Hepatocyte (in vitro differentiated cells): ENCODE measurements at regions not wholly inside any gene's neighbourhood (a gene's known extent, or its start where the extent isn't known, plus 50 kb on each side); places are given as distances from the start of the nearest gene placed in this dataset.
"Not testable (repeated sequence)": the region's sequence is repeated elsewhere in the genome, so short reads cannot be mapped to it uniquely, and the experiment has no call there.

ENCODE experiments used
- DNase-seq: peaks from one replicate; pipeline ENCODE4 v3.0.0-alpha.2; 2016; ENCODE audit warnings: low spot score
- H2AFZ ChIP-seq: fragments of 200-600 bp; sonication (generic); 2 replicates; pipeline ENCODE4 v1.6.0; 2016; ENCODE audit warnings: antibody characterized with exemption, mild to moderate bottlenecking
- H3K27ac ChIP-seq: fragments of 200-600 bp; sonication (generic); 2 replicates; pipeline ENCODE4 v1.5.1; 2016; ENCODE audit warnings: mild to moderate bottlenecking
- H3K27me3 ChIP-seq: fragments of 200-600 bp; sonication (generic); 2 replicates; pipeline ENCODE4 v1.6.1; 2016
- H3K36me3 ChIP-seq: fragments of 200-600 bp; sonication (generic); replicated peaks from 2 replicates; pipeline ENCODE4 v1.5.1; 2016; ENCODE audit warnings: low read depth; ENCODE audit not compliant: insufficient read depth
- H3K4me1 ChIP-seq: fragments of 200-600 bp; sonication (generic); 2 replicates; pipeline ENCODE4 v1.5.1; 2016; ENCODE audit warnings: mild to moderate bottlenecking, moderate library complexity; ENCODE audit not compliant: insufficient read depth
- H3K4me2 ChIP-seq: fragments of 200-600 bp; sonication (generic); 2 replicates; pipeline ENCODE4 v1.6.0; 2016
- H3K4me3 ChIP-seq: fragments of 200-600 bp; sonication (generic); 2 replicates; pipeline ENCODE4 v1.5.1; 2016; ENCODE audit warnings: mild to moderate bottlenecking
- H3K79me2 ChIP-seq: fragments of 200-600 bp; sonication (generic); 2 replicates; pipeline ENCODE4 v1.6.0; 2017; ENCODE audit warnings: mild to moderate bottlenecking
- H3K9me2 ChIP-seq: fragments of 200-600 bp; sonication (generic); replicated peaks from 2 replicates; pipeline ENCODE4 v1.6.0; 2017; ENCODE audit warnings: mild to moderate bottlenecking; ENCODE audit not compliant: insufficient read depth
- H3K9me3 ChIP-seq: fragments of 200-600 bp; sonication (generic); 2 replicates; pipeline ENCODE4 v1.5.1; 2016; ENCODE audit warnings: low read depth, mild to moderate bottlenecking
- H4K20me1 ChIP-seq: fragments of 200-600 bp; sonication (generic); 2 replicates; pipeline ENCODE4 v1.6.0; 2016; ENCODE audit warnings: mild to moderate bottlenecking; ENCODE audit not compliant: insufficient read depth, poor library complexity, severe bottlenecking
- EZH2 ChIP-seq: fragments of 200-600 bp; sonication (generic); IDR thresholded peaks from 2 replicates; pipeline ENCODE4 v1.6.1; 2016; ENCODE audit warnings: antibody characterized with exemption, mild to moderate bottlenecking, borderline replicate concordance
- EZH2phosphoT487 ChIP-seq: fragments of 200-600 bp; sonication (generic); IDR thresholded peaks from one replicate; pipeline ENCODE4 v1.6.1; 2018; ENCODE audit warnings: antibody characterized with exemption, mild to moderate bottlenecking, low read depth, moderate library complexity; ENCODE audit not compliant: unreplicated experiment, severe bottlenecking
- WGBS: methylation state at CpG from one replicate; pipeline ENCODE4 v1.1.6; 2016; ENCODE audit warnings: low lambda C conversion rate; ENCODE audit errors: missing lambda C conversion rate; 5-methylcytosine and 5-hydroxymethylcytosine counted together
- TF ChIP-seq, protein P1 (sequence below): fragments of 200-600 bp; sonication (generic); IDR thresholded peaks from 2 replicates; pipeline ENCODE4 v1.5.1; 2016; ENCODE audit warnings: antibody characterized with exemption, mild to moderate bottlenecking; ENCODE audit not compliant: poor library complexity

DNA sequence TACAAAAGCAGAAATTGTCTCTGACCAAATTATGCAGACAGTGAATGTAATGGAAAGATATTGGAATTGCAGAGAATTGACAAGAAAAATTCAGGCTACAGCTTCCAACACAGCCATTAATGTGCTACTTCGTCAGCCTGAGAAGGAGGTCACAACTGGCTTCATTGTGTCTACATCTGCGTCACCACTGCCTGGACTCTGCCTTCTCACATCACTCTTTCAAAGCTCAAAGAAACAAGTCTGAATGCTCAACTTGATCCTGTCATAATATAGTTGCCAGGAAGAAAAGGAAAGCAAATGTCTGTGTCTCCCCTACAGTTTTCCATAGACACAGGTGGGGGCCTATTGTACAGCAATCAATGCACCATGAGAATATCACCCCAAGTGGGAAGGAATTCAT is 806.5 kb upstream of the CDH10 start:
- Histone ChIP-seq H2AFZ (no peak overlapping the region), H3K27me3 (no peaks in the 10 kb centered on the region), H3K27ac (no peak overlapping the region), H3K79me2 (no peaks in the 10 kb centered on the region), H3K4me2 (no peak overlapping the region), H4K20me1 (no peaks in the 10 kb centered on the region), H3K36me3 (no peaks in the 10 kb centered on the region), H3K9me3 (no peaks in the 10 kb centered on the region), H3K4me3 (no peak overlapping the region), H3K4me1 (peaks cover 6% of the 10 kb centered on the region), H3K9me2 (no peaks in the 10 kb centered on the region)
- 95% methylated on average over 2 of the region's 2 CpGs for WGBS
- DNase-seq, result no peak
- no peak for TF ChIP-seq EZH2
- TF ChIP-seq, protein P1, sequence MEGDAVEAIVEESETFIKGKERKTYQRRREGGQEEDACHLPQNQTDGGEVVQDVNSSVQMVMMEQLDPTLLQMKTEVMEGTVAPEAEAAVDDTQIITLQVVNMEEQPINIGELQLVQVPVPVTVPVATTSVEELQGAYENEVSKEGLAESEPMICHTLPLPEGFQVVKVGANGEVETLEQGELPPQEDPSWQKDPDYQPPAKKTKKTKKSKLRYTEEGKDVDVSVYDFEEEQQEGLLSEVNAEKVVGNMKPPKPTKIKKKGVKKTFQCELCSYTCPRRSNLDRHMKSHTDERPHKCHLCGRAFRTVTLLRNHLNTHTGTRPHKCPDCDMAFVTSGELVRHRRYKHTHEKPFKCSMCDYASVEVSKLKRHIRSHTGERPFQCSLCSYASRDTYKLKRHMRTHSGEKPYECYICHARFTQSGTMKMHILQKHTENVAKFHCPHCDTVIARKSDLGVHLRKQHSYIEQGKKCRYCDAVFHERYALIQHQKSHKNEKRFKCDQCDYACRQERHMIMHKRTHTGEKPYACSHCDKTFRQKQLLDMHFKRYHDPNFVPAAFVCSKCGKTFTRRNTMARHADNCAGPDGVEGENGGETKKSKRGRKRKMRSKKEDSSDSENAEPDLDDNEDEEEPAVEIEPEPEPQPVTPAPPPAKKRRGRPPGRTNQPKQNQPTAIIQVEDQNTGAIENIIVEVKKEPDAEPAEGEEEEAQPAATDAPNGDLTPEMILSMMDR, result no peak
- no peak for TF ChIP-seq EZH2phosphoT487

DNA sequence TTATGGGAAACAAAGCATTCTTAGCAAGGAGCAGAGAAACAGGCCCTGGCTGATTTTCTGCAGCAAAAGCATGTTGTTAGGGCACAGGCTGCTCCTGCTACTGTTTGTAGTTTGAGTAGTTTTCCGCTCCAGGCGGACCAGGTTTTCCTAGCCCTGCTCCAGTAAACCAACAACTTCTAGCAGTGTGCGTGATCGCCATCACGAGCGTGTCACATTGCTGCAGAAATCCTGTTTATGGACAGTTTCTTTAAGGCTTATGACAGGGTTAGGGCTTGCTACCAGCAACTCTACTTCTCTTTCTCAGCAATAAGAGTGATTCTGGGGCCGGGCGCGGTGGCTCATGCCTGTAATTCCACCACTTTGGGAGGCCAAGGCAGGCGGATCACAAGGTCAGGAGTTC is 803.9 kb upstream of the CDH10 start:
- Histone ChIP-seq H4K20me1 (no peaks in the 10 kb centered on the region), H3K79me2 (no peaks in the 10 kb centered on the region), H2AFZ (peak overlapping the region; percentile 54), H3K27ac (no peak overlapping the region), H3K4me3 (no peak overlapping the region), H3K9me2 (no peaks in the 10 kb centered on the region), H3K4me1 (peaks cover 6% of the 10 kb centered on the region), H3K27me3 (no peaks in the 10 kb centered on the region), H3K36me3 (no peaks in the 10 kb centered on the region), H3K9me3 (no peaks in the 10 kb centered on the region), H3K4me2 (peak overlapping the region; percentile 61)
- TF ChIP-seq EZH2 (no peak), EZH2phosphoT487 (no peak)
- TF ChIP-seq, protein P1, result no peak
- DNase-seq, result peak; percentile 13
- WGBS, result 60% methylated on average over 10 of the region's 10 CpGs

DNA sequence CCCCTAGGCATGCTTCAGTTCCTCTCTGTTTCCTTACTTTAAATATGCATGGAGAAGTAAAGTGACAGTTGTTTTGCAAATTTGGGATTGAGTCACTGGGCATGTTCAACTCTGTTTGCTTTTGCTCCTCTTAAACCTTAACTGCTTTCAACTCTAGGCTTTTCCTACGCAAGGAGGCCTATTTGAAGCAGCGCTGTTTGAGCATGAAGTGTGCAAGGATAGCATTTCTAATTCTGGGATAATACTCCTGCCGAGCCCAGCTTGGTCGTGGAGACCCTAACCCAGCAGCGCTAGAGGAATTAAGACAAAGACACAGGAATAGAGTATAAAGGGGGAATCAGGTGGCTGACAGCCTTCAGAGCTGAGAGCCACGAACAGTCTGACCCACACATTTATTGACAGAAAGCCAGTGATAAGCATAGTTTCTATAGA is 803.4 kb upstream of the CDH10 start:
- WGBS, result 20% methylated on average over 6 of the region's 6 CpGs

GRCh38 chr5:25446061-25446420 is 801.3 kb upstream of the CDH10 start:
- H3K4me2 ChIP-seq, DNase-seq, H3K27ac ChIP-seq, H3K79me2 ChIP-seq, H3K4me1 ChIP-seq, H3K27me3 ChIP-seq, H3K36me3 ChIP-seq, H4K20me1 ChIP-seq, H3K4me3 ChIP-seq, H3K9me3 ChIP-seq, H3K9me2 ChIP-seq, H2AFZ ChIP-seq: not testable (repeated sequence)
- WGBS, result 38% methylated on average over 3 of the region's 3 CpGs

More for the DNA sequence above, 803.4 kb upstream of the CDH10 start:
- H3K4me3 ChIP-seq, result no peak overlapping the region
- peak overlapping the region; percentile 61 for H3K4me2 ChIP-seq
- no peaks in the 10 kb centered on the region for H4K20me1 ChIP-seq
- no peaks in the 10 kb centered on the region for H3K9me2 ChIP-seq
- H3K27ac ChIP-seq, result peak overlapping the region; percentile 49
- no peaks in the 10 kb centered on the region for H3K27me3 ChIP-seq
- H3K4me1 ChIP-seq, result peaks cover 6% of the 10 kb centered on the region
- no peak for DNase-seq
- no peak for TF ChIP-seq EZH2phosphoT487
- TF ChIP-seq EZH2, result no peak
- TF ChIP-seq, protein P1, result no peak
- H3K36me3 ChIP-seq, result no peaks in the 10 kb centered on the region
- H2AFZ ChIP-seq, result peak overlapping the region; percentile 54
- H3K9me3 ChIP-seq, result no peaks in the 10 kb centered on the region
- H3K79me2 ChIP-seq, result no peaks in the 10 kb centered on the region

DNA sequence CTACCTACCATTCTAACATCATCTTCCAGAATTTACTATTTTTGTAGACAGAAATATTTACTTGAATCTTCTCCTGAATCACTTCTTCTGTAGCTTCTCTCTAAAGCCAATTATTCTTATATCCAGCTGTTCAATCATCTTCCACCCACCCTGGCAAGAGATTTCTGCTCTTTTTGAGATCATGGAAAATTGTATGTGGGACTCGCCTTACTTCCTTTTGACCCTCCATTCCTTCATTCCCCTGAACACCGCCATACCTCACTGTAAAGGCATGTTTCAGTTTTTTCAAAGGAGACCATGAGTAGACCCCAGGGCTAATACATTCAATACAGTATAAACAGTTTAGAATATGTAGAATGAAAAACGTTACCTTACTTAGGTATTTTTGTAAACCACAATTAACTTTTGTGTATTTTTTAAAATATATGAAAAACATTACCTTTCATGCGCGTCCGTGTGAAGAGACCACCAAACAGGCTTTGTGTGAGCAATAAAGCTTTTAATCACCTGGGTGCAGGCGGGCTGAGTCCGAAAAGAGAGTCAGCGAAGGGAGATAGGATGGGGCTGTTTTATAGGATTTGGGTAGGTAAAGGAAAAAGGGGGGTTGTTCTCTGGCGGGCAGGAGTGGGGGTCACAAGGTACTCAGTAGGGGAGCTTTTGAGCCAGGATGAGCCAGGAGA is 800.7 kb upstream of the CDH10 start:
- H3K79me2 ChIP-seq, H3K4me2 ChIP-seq, H3K4me1 ChIP-seq, H3K36me3 ChIP-seq, H2AFZ ChIP-seq, H4K20me1 ChIP-seq, DNase-seq, H3K9me3 ChIP-seq, H3K4me3 ChIP-seq, H3K27ac ChIP-seq, H3K27me3 ChIP-seq, H3K9me2 ChIP-seq: not testable (repeated sequence)
- whole genome bisulfite sequencing, result 62% methylated on average over 10 of the region's 10 CpGs
